H1 (cell line): ENCODE measurements at regions not wholly inside any gene's neighbourhood (a gene's known extent, or its start where the extent isn't known, plus 50 kb on each side); places are given as distances from the start of the nearest gene placed in this dataset.

ENCODE experiments used
- CTCF ChIA-PET: fragments of 300-600 bp; sonication (Branson Sonifier 250); formaldehyde crosslinking; loops from one replicate; lab custom pipeline; 2021; ENCODE audit not compliant: partially characterized antibody; lab: Charles Lee
- POLR2A ChIA-PET: fragments of 300-600 bp; sonication (Branson Sonifier 250); formaldehyde crosslinking; loops from one replicate; lab custom pipeline; 2021; ENCODE audit warnings: inconsistent platforms; ENCODE audit not compliant: partially characterized antibody; lab: Charles Lee
- DNase-seq, 2 experiments: peaks; one replicate each; pipeline versions ENCODE4 v3.0.0 to v3.0.0-alpha.2; 2010 to 2022; ENCODE audit warnings: low spot score in 2 of 2, low read depth in 1 of 2, mixed read lengths in 1 of 2
- FAIRE-seq: peaks from 2 replicates; lab custom pipeline; 2011; peaks lifted over from hg19 to GRCh38; lab: Jason Lieb, UNC
- H2AFZ ChIP-seq: 2 replicates; pipeline ENCODE4 v1.8.1; 2012; ENCODE audit warnings: low read length, inconsistent platforms
- H2AK5ac ChIP-seq: 2 replicates; pipeline ENCODE4 v1.6.1; 2013; ENCODE audit warnings: low read depth, low read length
- H2BK120ac ChIP-seq: replicated peaks from 2 replicates; pipeline ENCODE3; 2013; ENCODE audit warnings: low read depth, low read length, inconsistent platforms
- H2BK12ac ChIP-seq: 2 replicates; pipeline ENCODE4 v1.6.1; 2013; ENCODE audit warnings: low read depth, low read length
- H2BK15ac ChIP-seq: 2 replicates; pipeline ENCODE4 v1.6.1; 2013; ENCODE audit warnings: low read length
- H2BK20ac ChIP-seq: 2 replicates; pipeline ENCODE4 v1.6.1; 2013; ENCODE audit warnings: low read length
- H2BK5ac ChIP-seq: 2 replicates; pipeline ENCODE4 v1.6.1; 2013; ENCODE audit warnings: low read depth, low read length
- H3K14ac ChIP-seq: 2 replicates; pipeline ENCODE4 v1.6.1; 2013; ENCODE audit warnings: inconsistent platforms; ENCODE audit not compliant: insufficient read length
- H3K18ac ChIP-seq: 2 replicates; pipeline ENCODE4 v1.6.1; 2013; ENCODE audit warnings: low read length; ENCODE audit errors: extremely low read depth
- H3K23ac ChIP-seq: 2 replicates; pipeline ENCODE4 v1.6.1; 2013; ENCODE audit warnings: inconsistent platforms; ENCODE audit not compliant: insufficient read length
- H3K23me2 ChIP-seq: 2 replicates; pipeline ENCODE4 v1.6.1; 2013; ENCODE audit warnings: low read depth, low read length
- H3K27ac ChIP-seq: 2 replicates; pipeline ENCODE4 v1.6.1; 2011; ENCODE audit warnings: low read depth, low read length, inconsistent platforms
- H3K27me3 ChIP-seq, 4 experiments: replicated peaks in 1 of 4; 1 replicate in 1 of 4; 2 replicates in 3 of 4; pipeline versions ENCODE4 v1.6.1 to v1.8.1; 2011 to 2013; ENCODE audit warnings: low read length in 3 of 4, mild to moderate bottlenecking in 3 of 4, inconsistent platforms in 2 of 4, mixed read lengths in 2 of 4, moderate library complexity in 1 of 4; ENCODE audit not compliant: control insufficient read depth in 3 of 4, insufficient read depth in 3 of 4; ENCODE audit errors: extremely low read depth in 1 of 4
- H3K36me3 ChIP-seq, 4 experiments: 2 replicates each; pipeline versions ENCODE4 v1.6.1 to v1.8.1; 2011 to 2013; ENCODE audit warnings: mild to moderate bottlenecking in 4 of 4, low read length in 3 of 4, moderate library complexity in 2 of 4, control low read depth in 1 of 4, inconsistent platforms in 1 of 4; ENCODE audit not compliant: insufficient read depth in 4 of 4, control insufficient read depth in 2 of 4
- H3K4ac ChIP-seq: replicated peaks from 2 replicates; pipeline ENCODE3; 2013; ENCODE audit warnings: low read length, low read depth, mixed read lengths, inconsistent platforms; ENCODE audit not compliant: insufficient read length
- H3K4me1 ChIP-seq, 4 experiments: replicated peaks in 1 of 4; 1 replicate in 1 of 4; 2 replicates in 3 of 4; pipeline versions ENCODE4 v1.6.1 to v1.8.1; 2011 to 2013; ENCODE audit warnings: low read length in 3 of 4, inconsistent platforms in 2 of 4, mixed read lengths in 1 of 4; ENCODE audit not compliant: insufficient read depth in 4 of 4, control insufficient read depth in 3 of 4
- H3K4me2 ChIP-seq, 2 experiments: 2 replicates each; pipeline versions ENCODE4 v1.6.1 to v1.8.1; 2011 to 2013; ENCODE audit warnings: low read depth in 2 of 2, low read length in 2 of 2, control low read depth in 1 of 2, inconsistent platforms in 1 of 2, mild to moderate bottlenecking in 1 of 2; ENCODE audit not compliant: insufficient read depth in 1 of 2
- H3K4me3 ChIP-seq, 4 experiments: fragments of 200-600, 300-600 bp in 1 of 4; sonication (generic), shearing (Covaris generic), sonication (Bioruptor Twin) in 1 of 4; 2 replicates each; pipeline versions ENCODE4 v1.5.1 to v1.8.1; 2011 to 2016; ENCODE audit warnings: low read length in 4 of 4, low read depth in 3 of 4, control low read depth in 2 of 4, inconsistent platforms in 2 of 4, mild to moderate bottlenecking in 2 of 4, mixed read lengths in 1 of 4, moderate library complexity in 1 of 4; ENCODE audit not compliant: insufficient read depth in 2 of 4; ENCODE audit errors: extremely low read depth in 1 of 4
- H3K56ac ChIP-seq: replicated peaks from 2 replicates; pipeline ENCODE3; 2013; ENCODE audit warnings: low read depth, mild to moderate bottlenecking, mixed read lengths, low read length, inconsistent platforms; ENCODE audit not compliant: insufficient read length
- H3K79me1 ChIP-seq: 2 replicates; pipeline ENCODE4 v1.6.1; 2013; ENCODE audit warnings: low read depth, low read length, control low read depth
- H3K79me2 ChIP-seq, 2 experiments: 2 replicates each; pipeline versions ENCODE4 v1.6.1 to v1.8.1; 2012 to 2013; ENCODE audit warnings: low read length in 2 of 2, mild to moderate bottlenecking in 2 of 2, inconsistent platforms in 1 of 2; ENCODE audit not compliant: insufficient read depth in 2 of 2, control insufficient read depth in 1 of 2
- H3K9ac ChIP-seq, 4 experiments: replicated peaks in 1 of 4; 1 replicate in 1 of 4; 2 replicates in 3 of 4; pipeline versions ENCODE4 v1.6.1 to v1.8.1; 2011 to 2013; ENCODE audit warnings: low read depth in 3 of 4, low read length in 3 of 4, control low read depth in 2 of 4, mild to moderate bottlenecking in 2 of 4, moderate library complexity in 2 of 4, inconsistent platforms in 1 of 4; ENCODE audit errors: extremely low read depth in 1 of 4
- H3K9me3 ChIP-seq, 2 experiments: 2 replicates each; pipeline versions ENCODE4 v1.6.1 to v1.8.1; 2012 to 2013; ENCODE audit warnings: mild to moderate bottlenecking in 2 of 2, moderate library complexity in 2 of 2, control low read depth in 1 of 2, inconsistent platforms in 1 of 2, low read depth in 1 of 2, low read length in 1 of 2, mixed read lengths in 1 of 2; ENCODE audit not compliant: insufficient read depth in 2 of 2
- H4K20me1 ChIP-seq, 2 experiments: replicated peaks in 1 of 2; 2 replicates each; pipeline versions ENCODE3 to v1.8.1; 2011 to 2013; ENCODE audit warnings: inconsistent platforms in 2 of 2, low read length in 2 of 2, mild to moderate bottlenecking in 1 of 2; ENCODE audit not compliant: insufficient read depth in 2 of 2, control insufficient read depth in 1 of 2
- H4K5ac ChIP-seq: 2 replicates; pipeline ENCODE4 v1.6.1; 2013; ENCODE audit warnings: low read length, low read depth, mixed read lengths, inconsistent platforms; ENCODE audit not compliant: insufficient read length
- H4K8ac ChIP-seq: 2 replicates; pipeline ENCODE4 v1.8.0; 2013; ENCODE audit warnings: mild to moderate bottlenecking, moderate library complexity, low read length, inconsistent platforms; ENCODE audit not compliant: insufficient read depth; ENCODE audit errors: extremely low read depth
- H4K91ac ChIP-seq: replicated peaks from 2 replicates; pipeline ENCODE3; 2013; ENCODE audit warnings: low read length, mixed read lengths, inconsistent platforms; ENCODE audit not compliant: insufficient read length
- CEBPB ChIP-seq: IDR thresholded peaks from 2 replicates; pipeline ENCODE4 v1.6.1; 2012; ENCODE audit warnings: low read depth, low read length
- CREB1 ChIP-seq: IDR thresholded peaks from 2 replicates; pipeline ENCODE4 v1.6.1; 2012; ENCODE audit warnings: inconsistent platforms
- CTBP2 ChIP-seq: IDR thresholded peaks from 2 replicates; pipeline ENCODE4 v1.7.0; 2011; ENCODE audit warnings: borderline replicate concordance, mild to moderate bottlenecking, moderate library complexity, mixed read lengths, low read length; ENCODE audit not compliant: insufficient read depth, insufficient read length
- EGR1 ChIP-seq: IDR thresholded peaks from 2 replicates; pipeline ENCODE4 v1.6.1; 2011; ENCODE audit warnings: low read depth, low read length, borderline replicate concordance
- FOSL1 ChIP-seq: IDR thresholded peaks from 2 replicates; pipeline ENCODE4 v1.6.1; 2011; ENCODE audit warnings: mild to moderate bottlenecking, low read depth, low read length, moderate library complexity; ENCODE audit not compliant: insufficient read depth
- GABPA ChIP-seq: IDR thresholded peaks from 2 replicates; pipeline ENCODE4 v1.6.1; 2011; ENCODE audit warnings: mild to moderate bottlenecking, low read length, moderate library complexity, borderline replicate concordance; ENCODE audit not compliant: insufficient read depth
- KDM4A ChIP-seq: IDR thresholded peaks from one replicate; pipeline ENCODE4 v1.7.1; 2012; ENCODE audit warnings: low read depth, mild to moderate bottlenecking, moderate library complexity, low read length, inconsistent platforms; ENCODE audit not compliant: severe bottlenecking
- POLR2AphosphoS5 ChIP-seq: IDR thresholded peaks from 2 replicates; pipeline ENCODE4 v1.6.1; 2011; ENCODE audit warnings: low read depth, low read length
- RAD21 ChIP-seq, 2 experiments: IDR thresholded peaks in 1 of 2; conservative IDR thresholded peaks in 1 of 2; 2 replicates each; pipeline ENCODE4 v1.6.1; 2011; ENCODE audit warnings: low read depth in 2 of 2, low read length in 2 of 2, improper control_type of control experiment in 1 of 2, inconsistent platforms in 1 of 2, mild to moderate bottlenecking in 1 of 2, moderate library complexity in 1 of 2
- SIN3A ChIP-seq, 2 experiments: IDR thresholded peaks in 1 of 2; conservative IDR thresholded peaks in 1 of 2; 2 replicates each; pipeline ENCODE4 v1.6.1; 2011 to 2012; ENCODE audit warnings: low read length in 2 of 2, improper control_type of control experiment in 1 of 2, low read depth in 1 of 2, mild to moderate bottlenecking in 1 of 2
- SP4 ChIP-seq: IDR thresholded peaks from 2 replicates; pipeline ENCODE4 v1.6.1; 2012; ENCODE audit warnings: low read length, inconsistent platforms
- SRF ChIP-seq: IDR thresholded peaks from 2 replicates; pipeline ENCODE4 v1.6.1; 2011; ENCODE audit warnings: mild to moderate bottlenecking, low read depth, low read length, moderate library complexity
- WGBS, 2 experiments: shearing (Covaris generic) in 1 of 2; methylation state at CpG; one replicate each; pipeline versions ENCODE4 v1.1.6 to v1.1.7; 2013 to 2015; ENCODE audit warnings: low lambda C conversion rate in 2 of 2, mixed read lengths in 2 of 2, inconsistent platforms in 1 of 2, low coverage in 1 of 2, missing lambda C conversion rate in 1 of 2; ENCODE audit not compliant: insufficient replicate concordance in 2 of 2, insufficient coverage in 1 of 2, insufficient read length in 1 of 2; ENCODE audit errors: extremely low coverage in 1 of 2, missing lambda C conversion rate in 1 of 2; 5-methylcytosine and 5-hydroxymethylcytosine counted together
- TF ChIP-seq, protein P1 (sequence below), 3 experiments: IDR thresholded peaks; 1 replicate in 2 of 3; 2 replicates in 1 of 3; pipeline versions ENCODE4 v1.5.1 to v1.6.1; 2011; ENCODE audit warnings: low read length in 3 of 3, mild to moderate bottlenecking in 3 of 3, inconsistent platforms in 2 of 3, low read depth in 1 of 3, moderate library complexity in 1 of 3; ENCODE audit not compliant: insufficient read depth in 1 of 3; ENCODE audit errors: control extremely low read depth in 1 of 3

DNA sequence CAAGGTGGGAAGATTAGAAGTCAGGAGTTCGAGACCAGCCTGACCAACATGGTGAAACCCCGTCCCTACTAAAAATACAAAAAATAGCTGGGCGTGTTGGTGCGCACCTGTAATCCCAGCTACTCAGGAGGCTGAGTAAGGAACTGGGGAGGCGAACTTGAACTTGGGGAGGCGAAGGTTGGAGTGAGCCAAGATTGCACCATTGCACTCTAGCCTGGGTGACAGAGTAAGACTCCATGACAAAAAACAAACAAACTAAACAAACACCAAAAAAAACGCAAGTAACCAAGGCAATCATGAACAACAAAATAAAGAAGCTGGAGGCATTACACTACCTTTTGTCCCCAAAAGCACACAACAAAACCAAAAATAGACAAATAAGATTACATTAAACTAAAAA, 547.3 kb upstream of the GBE1 start:
- Histone ChIP-seq H3K27me3 (no peaks in the 10 kb centered on the region), H2BK5ac (no peak overlapping the region), H3K14ac (no peak overlapping the region), H2BK20ac (no peak overlapping the region), H3K4me3 (no peak overlapping the region), H3K9ac (no peak overlapping the region), H3K79me2 (no peaks in the 10 kb centered on the region), H4K20me1 (no peaks in the 10 kb centered on the region), H4K8ac (no peak overlapping the region), H2BK15ac (no peak overlapping the region), H3K4me2 (no peak overlapping the region), H2BK12ac (no peak overlapping the region), H3K18ac (no peak overlapping the region), H3K36me3 (no peaks in the 10 kb centered on the region), H2BK120ac (no peak overlapping the region), H3K56ac (no peak overlapping the region), H3K23ac (no peak overlapping the region), H3K27ac (no peak overlapping the region), H3K23me2 (no peaks in the 10 kb centered on the region), H4K91ac (no peak overlapping the region), H3K4ac (no peak overlapping the region), H3K79me1 (no peaks in the 10 kb centered on the region), H2AFZ (no peak overlapping the region), H4K5ac (no peak overlapping the region), H3K4me1 (no peaks in the 10 kb centered on the region), H2AK5ac (no peak overlapping the region), H3K9me3 (no peaks in the 10 kb centered on the region)
- CTCF ChIA-PET = no interaction called here
- WGBS, 2 experiments = 95% methylated on average over 7 of the region's 7 CpGs; no CpG with 5 or more reads in 1 of the 2 experiments
- DNase-seq = no peak
- POLR2A ChIA-PET = no interaction called here
- no peak for FAIRE-seq
- TF ChIP-seq RAD21 (IDR thresholded peaks at IDR 0.05 in 1 of 2, conservative IDR thresholded peaks at IDR 0.05 in 1 of 2; ENCODE audit: low read depth in 2 of 2, low read length in 2 of 2) (no peak), EGR1 (no peak), SIN3A (conservative IDR thresholded peaks at IDR 0.05 in 1 of 2, IDR thresholded peaks at IDR 0.05 in 1 of 2; ENCODE audit: low read depth in 1 of 2, low read length in 2 of 2) (no peak), KDM4A (no peak), GABPA (no peak), SRF (no peak), SP4 (no peak), CREB1 (no peak), CEBPB (no peak), CTBP2 (no peak), FOSL1 (no peak), POLR2AphosphoS5 (no peak)
- TF ChIP-seq, protein P1, sequence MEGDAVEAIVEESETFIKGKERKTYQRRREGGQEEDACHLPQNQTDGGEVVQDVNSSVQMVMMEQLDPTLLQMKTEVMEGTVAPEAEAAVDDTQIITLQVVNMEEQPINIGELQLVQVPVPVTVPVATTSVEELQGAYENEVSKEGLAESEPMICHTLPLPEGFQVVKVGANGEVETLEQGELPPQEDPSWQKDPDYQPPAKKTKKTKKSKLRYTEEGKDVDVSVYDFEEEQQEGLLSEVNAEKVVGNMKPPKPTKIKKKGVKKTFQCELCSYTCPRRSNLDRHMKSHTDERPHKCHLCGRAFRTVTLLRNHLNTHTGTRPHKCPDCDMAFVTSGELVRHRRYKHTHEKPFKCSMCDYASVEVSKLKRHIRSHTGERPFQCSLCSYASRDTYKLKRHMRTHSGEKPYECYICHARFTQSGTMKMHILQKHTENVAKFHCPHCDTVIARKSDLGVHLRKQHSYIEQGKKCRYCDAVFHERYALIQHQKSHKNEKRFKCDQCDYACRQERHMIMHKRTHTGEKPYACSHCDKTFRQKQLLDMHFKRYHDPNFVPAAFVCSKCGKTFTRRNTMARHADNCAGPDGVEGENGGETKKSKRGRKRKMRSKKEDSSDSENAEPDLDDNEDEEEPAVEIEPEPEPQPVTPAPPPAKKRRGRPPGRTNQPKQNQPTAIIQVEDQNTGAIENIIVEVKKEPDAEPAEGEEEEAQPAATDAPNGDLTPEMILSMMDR (IDR thresholded peaks at IDR 0.05; ENCODE audit: control extremely low read depth in 1 of 3, insufficient read depth in 1 of 3, low read depth in 1 of 3, low read length in 3 of 3) = no peak
